SK-N-SH (cell line): ENCODE measurements at regions not wholly inside any gene's neighbourhood (a gene's known extent, or its start where the extent isn't known, plus 50 kb on each side); places are given as distances from the start of the nearest gene placed in this dataset.

ENCODE experiments used
- FOXJ3 ChIP-seq: sonication (generic); formaldehyde crosslinking; IDR thresholded peaks from 2 replicates; pipeline ENCODE4 v1.5.1; 2020; ENCODE audit warnings: mild to moderate bottlenecking, missing genetic modification reagents
- JUND ChIP-seq: IDR thresholded peaks from 2 replicates; pipeline ENCODE4 v1.4.0; 2012
- RFX5 ChIP-seq: IDR thresholded peaks from 2 replicates; pipeline ENCODE4 v1.6.1; 2012; ENCODE audit warnings: mild to moderate bottlenecking, improper control_type of control experiment, low read length
- SMC3 ChIP-seq: IDR thresholded peaks from 2 replicates; pipeline ENCODE4 v1.6.1; 2012; ENCODE audit warnings: low read depth, low read length, improper control_type of control experiment
- TEAD4 ChIP-seq: IDR thresholded peaks from 2 replicates; pipeline ENCODE4 v1.4.0; 2012; ENCODE audit warnings: mild to moderate bottlenecking, borderline replicate concordance; ENCODE audit not compliant: insufficient read depth
- TF ChIP-seq, protein P1 (sequence below): IDR thresholded peaks from 2 replicates; pipeline ENCODE4; 2012
- TF ChIP-seq, protein P2 (sequence below): fragments of 200-600 bp; sonication (generic); IDR thresholded peaks from 2 replicates; pipeline ENCODE4 v1.6.1; 2017; ENCODE audit warnings: antibody characterized with exemption, mild to moderate bottlenecking, moderate library complexity
- TF ChIP-seq, protein P3 (sequence below): fragments of 150-350 bp; IDR thresholded peaks from 2 replicates; pipeline ENCODE4 v1.6.1; 2017; ENCODE audit warnings: antibody characterized with exemption, low read length, low read depth, borderline replicate concordance

DNA sequence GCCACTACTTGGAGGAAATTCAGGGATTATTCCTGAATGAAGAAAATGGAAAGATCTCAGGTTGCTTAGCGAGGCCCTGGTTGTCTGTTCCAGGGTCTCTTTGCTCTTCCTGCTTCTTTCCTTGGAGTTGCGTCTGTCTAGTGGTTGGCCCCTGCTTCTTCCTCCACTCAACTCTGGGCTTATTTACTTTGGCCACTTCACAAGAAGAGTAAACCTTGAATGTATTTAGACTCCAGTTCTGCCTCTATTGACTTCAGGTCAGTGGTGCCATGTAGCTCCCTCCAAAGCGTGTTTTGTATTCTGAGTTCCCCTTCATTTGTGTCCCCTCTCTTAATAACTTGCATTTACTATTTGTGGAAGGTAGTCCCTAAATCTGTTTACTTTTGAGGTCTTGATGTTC, 456.5 kb downstream of the UTRN start:
- TF ChIP-seq FOXJ3 (no peak), RFX5 (no peak), TEAD4 (no peak), SMC3 (no peak), JUND (no peak)
- TF ChIP-seq, protein P1, sequence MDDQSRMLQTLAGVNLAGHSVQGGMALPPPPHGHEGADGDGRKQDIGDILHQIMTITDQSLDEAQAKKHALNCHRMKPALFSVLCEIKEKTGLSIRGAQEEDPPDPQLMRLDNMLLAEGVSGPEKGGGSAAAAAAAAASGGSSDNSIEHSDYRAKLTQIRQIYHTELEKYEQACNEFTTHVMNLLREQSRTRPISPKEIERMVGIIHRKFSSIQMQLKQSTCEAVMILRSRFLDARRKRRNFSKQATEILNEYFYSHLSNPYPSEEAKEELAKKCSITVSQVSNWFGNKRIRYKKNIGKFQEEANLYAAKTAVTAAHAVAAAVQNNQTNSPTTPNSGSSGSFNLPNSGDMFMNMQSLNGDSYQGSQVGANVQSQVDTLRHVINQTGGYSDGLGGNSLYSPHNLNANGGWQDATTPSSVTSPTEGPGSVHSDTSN = no peak
- TF ChIP-seq, protein P2, sequence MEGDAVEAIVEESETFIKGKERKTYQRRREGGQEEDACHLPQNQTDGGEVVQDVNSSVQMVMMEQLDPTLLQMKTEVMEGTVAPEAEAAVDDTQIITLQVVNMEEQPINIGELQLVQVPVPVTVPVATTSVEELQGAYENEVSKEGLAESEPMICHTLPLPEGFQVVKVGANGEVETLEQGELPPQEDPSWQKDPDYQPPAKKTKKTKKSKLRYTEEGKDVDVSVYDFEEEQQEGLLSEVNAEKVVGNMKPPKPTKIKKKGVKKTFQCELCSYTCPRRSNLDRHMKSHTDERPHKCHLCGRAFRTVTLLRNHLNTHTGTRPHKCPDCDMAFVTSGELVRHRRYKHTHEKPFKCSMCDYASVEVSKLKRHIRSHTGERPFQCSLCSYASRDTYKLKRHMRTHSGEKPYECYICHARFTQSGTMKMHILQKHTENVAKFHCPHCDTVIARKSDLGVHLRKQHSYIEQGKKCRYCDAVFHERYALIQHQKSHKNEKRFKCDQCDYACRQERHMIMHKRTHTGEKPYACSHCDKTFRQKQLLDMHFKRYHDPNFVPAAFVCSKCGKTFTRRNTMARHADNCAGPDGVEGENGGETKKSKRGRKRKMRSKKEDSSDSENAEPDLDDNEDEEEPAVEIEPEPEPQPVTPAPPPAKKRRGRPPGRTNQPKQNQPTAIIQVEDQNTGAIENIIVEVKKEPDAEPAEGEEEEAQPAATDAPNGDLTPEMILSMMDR = no peak
- TF ChIP-seq, protein P3, sequence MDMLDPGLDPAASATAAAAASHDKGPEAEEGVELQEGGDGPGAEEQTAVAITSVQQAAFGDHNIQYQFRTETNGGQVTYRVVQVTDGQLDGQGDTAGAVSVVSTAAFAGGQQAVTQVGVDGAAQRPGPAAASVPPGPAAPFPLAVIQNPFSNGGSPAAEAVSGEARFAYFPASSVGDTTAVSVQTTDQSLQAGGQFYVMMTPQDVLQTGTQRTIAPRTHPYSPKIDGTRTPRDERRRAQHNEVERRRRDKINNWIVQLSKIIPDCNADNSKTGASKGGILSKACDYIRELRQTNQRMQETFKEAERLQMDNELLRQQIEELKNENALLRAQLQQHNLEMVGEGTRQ = no peak
